GM12891 (cell line): ENCODE measurements at regions not wholly inside any gene's neighbourhood (a gene's known extent, or its start where the extent isn't known, plus 50 kb on each side); places are given as distances from the start of the nearest gene placed in this dataset.

Experiments used
- POLR2A ChIP-seq: IDR thresholded peaks from 2 replicates; pipeline ENCODE4 v1.6.1; 2011; ENCODE audit warnings: low read depth, low read length, control low read depth
- POU2F2 ChIP-seq: IDR thresholded peaks from 2 replicates; pipeline ENCODE4 v1.6.1; 2011; ENCODE audit warnings: low read depth, mild to moderate bottlenecking, control low read depth, low read length, moderate library complexity

- TF ChIP-seq POLR2A (no peak), POU2F2 (no peak)
These were observed 77.0 kb downstream of the ARL4A start for GRCh38 chr7:12764458-12764891.
